IPS DF 4.7 (cell line): ENCODE measurements at regions not wholly inside any gene's neighbourhood (a gene's known extent, or its start where the extent isn't known, plus 50 kb on each side); places are given as distances from the start of the nearest gene placed in this dataset.

Source experiments
- DNase-seq: peaks from one replicate; pipeline ENCODE4 v3.0.0-alpha.2; 2013; ENCODE audit warnings: low spot score; ENCODE audit errors: extremely low read depth

- DNase-seq = no peak
These were observed 108.1 kb downstream of the DHX15 start for GRCh38 chr4:24476282-24476681.

- no peak for DNase-seq
These were observed 108.6 kb downstream of the DHX15 start for GRCh38 chr4:24475756-24476155.

DNA sequence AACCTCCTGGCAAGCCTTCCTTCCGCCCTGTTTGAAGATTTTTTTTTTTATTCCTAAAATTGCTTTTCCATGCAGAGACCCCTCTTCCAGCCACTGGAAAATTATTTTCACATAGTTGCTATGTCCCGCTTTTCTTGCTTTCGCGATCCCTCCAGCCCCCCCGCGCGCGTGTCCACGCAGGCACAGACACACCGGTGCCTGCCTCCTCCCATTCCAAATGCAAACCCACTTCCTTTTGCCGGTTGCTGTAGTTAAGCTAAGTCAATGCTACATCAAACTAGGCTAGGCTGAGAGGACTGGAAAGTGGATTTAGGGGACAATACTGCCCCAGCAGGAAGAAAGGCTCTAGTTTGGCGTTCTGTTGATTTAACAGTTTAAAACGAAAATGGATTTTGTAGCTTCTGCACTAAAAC, 111.0 kb downstream of the DHX15 start:
- no peak for DNase-seq

DNA sequence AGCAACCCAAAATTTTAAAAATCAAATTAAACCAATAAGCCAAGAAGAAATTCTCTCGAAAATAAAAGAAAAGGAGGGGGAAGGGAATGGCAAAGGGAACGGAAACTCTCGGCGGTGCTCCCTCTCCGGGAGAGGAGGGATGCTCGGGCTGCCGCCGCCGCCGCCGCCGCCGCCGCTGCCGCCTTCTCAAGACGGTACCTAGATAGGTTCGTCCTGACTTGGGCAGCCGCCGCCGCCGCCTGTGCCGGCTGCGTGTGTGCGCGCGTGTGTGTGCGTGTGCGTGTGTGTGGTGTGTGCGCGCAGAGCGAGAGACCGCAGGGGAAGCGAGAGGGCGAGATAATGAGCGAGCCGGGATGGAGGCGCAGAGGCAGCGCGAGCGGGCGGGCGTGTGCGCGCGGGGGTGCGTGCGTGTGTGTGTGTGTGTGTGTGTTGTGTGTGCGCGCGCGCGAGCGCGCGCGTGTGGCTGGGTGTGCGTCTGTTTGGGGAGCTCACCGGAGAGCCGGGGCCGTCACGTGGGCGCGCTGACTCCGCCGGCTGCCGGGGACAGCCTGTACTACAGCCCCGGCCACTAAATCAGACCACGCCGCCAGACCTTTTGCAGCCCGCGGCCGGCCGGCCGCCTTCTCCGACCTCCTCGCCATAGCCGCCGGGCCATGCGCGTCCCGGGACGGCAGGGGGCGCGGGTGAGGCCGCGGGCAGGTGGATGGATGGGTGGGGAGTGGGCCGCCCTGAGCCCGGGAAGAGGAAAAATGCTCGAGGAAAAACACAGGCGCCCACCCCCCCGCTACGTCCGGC, 111.6 kb downstream of the DHX15 start:
- DNase-seq = no peak

- no peak for DNase-seq
These were observed 112.2 kb downstream of the DHX15 start for GRCh38 chr4:24472161-24472510.

DNA sequence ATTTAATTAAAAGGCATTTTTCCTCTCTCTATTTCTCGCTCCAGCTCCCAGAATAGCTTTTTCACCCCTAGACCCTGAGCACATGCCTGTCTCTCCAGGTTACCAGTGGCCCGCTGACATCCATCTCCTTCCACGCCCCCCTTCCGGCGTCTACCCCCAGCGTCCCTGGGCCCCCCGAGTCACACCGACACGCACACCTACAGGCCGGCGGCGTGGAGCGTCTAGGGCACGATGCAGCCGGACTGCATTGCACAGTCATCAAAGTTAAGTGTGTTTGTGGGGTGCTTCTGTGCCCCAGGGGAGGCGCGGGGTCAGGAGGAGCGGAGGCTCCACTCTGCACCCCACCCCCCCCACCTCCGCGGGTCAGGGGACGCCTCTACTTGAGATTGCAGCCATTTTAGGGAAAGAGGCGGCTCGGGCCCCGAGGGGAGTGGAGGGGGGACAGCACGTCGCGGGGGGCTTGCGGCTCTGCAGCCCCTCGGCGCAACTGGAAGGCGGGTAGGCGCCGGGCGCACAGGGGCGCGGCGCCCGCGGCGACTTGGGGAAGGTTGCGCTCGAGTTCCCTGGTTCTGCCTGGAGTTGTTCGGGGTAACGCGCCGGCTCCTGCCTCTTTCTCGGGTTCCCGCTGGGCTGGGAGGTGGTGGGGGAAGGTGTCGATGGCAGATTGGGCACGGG, 112.7 kb downstream of the DHX15 start:
- no peak for DNase-seq

DNA sequence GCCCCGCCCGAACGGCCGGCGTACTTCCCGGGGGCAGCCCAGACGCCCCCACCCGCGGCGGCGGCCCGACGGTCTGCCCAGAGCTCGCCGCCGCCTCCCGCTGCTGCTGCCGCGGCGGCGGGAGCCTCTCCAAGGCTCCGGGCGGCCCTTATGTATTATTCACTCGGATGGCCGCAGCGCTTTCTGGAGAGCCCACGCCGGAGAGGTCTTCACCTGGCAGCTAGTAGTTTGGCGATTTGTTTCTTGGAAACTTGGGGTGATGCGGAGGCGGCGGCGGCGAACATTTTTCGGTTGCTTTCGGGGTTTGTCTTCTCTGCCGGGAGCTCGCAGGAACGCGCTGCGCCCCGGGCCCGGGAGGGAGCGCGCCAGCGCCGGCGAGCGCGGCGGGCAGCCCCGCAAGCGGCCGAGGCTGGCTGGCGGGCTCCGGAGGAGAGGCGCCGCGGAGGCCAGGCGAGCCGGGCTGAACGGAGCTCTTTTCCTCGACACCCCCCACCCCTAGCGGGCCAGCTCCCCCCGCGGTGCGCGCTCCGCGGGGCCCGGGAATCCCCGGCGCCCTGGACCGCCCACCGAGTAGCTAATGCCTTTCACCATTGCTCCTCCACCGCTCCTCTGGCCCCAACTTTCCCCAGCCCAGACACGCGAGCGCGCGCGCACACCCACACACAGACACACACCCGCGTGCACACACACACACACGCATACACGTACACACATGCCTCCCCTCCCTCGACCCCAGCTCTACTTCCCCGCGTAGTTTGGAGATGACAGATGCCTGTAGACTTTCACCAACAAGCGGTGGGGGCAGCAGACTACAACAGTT, 113.5 kb downstream of the DHX15 start:
- no peak for DNase-seq

DNA sequence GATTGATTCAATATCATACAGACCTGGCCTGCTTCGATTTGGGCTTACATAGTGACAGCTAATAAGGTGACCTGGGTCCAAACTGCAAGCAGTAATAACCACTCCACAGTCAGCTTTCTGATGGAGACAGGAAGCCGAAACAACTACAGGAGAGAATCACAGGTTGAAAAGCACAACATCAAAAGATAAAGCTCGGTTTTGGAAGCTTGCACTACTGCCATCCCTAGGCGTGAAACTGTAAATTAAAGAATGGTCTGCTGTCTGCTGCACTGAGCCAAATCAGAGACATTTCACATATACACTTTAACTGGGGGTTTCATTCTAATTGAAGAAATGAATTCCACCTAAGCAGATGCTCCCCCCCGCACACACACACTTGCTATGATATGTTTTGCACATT, 116.3 kb downstream of the DHX15 start:
- no peak for DNase-seq

DNA sequence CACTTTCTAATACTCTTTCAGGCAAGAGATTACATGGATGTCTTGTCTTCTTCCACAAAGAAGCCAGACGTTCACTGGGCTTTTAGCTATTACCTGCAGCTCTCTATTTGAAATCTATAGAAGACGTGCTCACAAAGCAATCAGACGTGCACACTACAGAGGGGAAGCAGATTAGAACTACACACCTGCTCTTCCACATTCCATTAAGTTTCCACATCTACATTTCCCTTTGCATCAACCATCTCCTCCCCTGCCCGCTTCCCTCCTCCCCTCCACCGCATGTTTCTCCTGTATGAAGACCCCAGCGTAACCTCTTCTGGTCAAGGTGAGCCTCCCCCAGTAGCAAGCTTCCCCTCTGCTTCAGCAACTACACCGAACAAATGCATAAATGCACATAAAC, 119.8 kb downstream of the DHX15 start:
- DNase-seq = no peak

DNA sequence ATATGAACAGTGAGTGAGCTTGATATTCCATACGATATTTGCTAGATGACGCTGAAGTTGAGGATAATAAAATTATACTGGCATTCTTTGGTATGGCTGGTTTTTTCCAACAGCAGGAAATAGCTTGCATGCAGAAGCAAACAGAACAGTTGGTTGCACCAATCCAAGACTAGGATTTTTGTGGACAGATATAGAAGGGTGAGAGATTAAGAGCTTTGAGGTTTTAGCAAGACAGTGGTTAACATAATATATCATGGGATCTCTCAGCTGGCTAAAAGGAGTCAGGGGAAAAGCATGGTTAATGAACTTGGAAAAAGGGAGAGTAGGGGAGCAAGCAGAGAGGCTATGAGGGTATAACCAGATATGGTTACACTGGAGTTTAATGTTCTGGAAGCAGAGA, 127.9 kb downstream of the DHX15 start:
- no peak for DNase-seq

- no peak for DNase-seq
These were observed 130.4 kb downstream of the DHX15 start for GRCh38 chr4:24453951-24454350.

GRCh38 chr4:24451870-24452269, 132.5 kb downstream of the DHX15 start:
- DNase-seq = no peak

DNA sequence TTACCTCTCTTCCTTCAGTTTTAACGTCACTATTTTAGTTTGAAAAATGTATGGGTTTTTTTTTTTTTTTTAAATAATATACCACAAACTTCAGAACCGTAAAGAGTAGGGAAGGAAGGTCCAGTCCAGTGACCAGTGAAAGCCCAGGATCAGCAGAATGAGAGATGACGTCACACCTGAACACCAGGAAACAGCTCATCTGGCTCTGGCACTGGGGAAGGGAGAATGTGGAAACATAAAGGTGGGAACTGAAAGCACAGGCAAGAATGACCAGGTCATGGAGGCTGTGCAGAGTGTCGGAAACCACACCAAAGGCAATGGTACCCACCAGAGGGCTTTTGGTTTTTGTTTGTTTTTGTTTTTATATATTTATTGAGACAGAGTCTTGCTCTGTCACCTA, 141.2 kb downstream of the DHX15 start:
- DNase-seq = no peak

DNA sequence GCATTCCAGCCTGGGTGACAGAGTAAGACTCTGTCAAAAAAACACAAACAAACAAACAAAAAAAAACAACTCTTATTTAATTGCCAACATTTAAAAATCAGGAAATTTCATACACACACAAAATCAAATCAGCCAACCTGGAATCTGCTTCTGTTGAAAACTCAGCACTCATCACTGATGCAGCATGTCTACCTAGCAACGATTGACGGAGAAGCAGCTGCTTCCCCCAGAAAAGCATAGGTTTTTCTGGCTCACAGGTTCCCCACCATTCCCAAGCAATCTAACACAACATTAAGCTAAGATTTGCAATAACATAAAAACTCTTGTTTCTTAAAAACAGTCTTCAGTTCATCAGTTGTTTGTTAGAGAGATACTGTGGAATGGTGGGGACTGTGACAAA, 143.6 kb downstream of the DHX15 start:
- no peak for DNase-seq

DNA sequence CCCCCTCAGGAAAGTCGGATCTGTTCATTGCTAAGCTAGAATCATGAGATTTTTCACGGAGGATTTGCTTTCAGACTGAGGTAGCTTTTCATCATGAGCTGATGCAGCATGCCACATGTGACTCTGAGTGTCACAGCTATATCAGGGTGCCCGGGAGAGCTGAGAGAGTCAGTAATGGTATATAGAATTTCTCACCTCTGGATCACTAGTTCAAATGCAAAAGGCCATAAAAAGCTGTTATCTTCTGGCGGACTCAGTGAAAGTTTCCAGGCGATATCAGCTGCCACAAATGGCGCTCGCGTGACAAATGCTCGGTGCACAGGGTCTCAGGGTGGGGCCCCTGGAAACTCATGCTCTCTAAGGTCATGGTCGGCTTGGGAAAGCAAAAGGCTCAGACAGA, 150.1 kb downstream of the DHX15 start:
- no peak for DNase-seq

DNA sequence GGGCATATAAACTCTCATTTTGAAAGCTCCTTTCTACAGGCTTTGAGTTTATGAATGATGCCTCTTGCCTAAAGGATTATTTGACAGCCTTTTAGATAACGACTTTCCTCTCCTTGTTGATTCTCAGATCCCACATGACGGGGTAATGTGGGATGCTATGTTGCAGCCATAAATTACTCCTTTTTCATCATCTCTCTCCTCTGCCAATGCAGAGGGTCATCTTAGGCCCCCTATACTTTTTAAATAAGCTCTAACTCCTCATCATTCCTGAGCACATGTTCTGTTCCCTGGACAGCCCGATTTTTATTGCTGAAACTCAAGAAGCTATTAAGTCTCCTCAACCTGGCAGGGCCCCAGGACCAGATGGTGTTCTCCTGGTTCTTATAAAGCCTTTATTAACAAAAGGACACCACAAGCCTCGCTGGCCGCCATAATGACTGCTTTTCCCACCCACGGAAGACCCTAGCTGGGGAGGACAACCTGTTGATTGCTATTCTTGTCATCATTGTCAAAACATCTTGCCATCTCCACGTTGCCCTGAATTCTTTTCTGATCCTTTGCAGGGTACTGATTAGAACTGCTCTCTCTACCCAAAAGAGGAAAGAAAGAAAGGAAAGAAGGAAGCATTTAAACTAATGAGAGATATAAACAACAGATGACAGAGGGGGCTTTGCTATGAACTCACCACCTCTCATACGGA, 150.7 kb downstream of the DHX15 start:
- no peak for DNase-seq

GRCh38 chr4:24428850-24429249, 155.5 kb downstream of the DHX15 start:
- DNase-seq = no peak

- DNase-seq = no peak
These were observed 157.8 kb downstream of the DHX15 start for GRCh38 chr4:24426557-24426956.

GRCh38 chr4:24425863-24426262, 158.5 kb downstream of the DHX15 start:
- DNase-seq = no peak

GRCh38 chr4:24423670-24424069, 160.7 kb downstream of the DHX15 start:
- DNase-seq = no peak

DNA sequence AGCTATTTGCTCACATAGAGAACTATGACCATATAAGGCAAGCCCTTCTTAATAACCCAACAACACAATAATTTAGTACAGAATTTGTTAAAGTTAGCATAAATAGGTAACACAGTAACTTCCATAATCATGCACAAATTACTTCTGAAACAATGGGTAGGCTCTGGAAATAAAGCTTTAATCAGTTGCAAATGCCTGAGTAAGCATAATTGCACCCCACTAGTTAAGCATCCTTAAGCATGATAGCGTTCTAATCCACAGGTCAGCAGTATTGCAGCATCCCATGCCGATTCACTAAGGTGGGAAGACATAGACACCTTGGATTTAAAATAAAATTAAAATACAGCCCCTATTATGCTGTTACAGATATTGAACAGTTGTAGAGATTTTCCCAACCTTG, 161.7 kb downstream of the DHX15 start:
- no peak for DNase-seq
